Naive thymus-derived CD4-positive, alpha-beta T cell (primary cell): ENCODE measurements at regions not wholly inside any gene's neighbourhood (a gene's known extent, or its start where the extent isn't known, plus 50 kb on each side); places are given as distances from the start of the nearest gene placed in this dataset.

Experiments
- ATAC-seq: fragments of 150-1000 bp; cut with Tn5 transposase; 2 replicates; pipeline ENCODE4 v1.10.0; 2021; ENCODE audit warnings: mild to moderate bottlenecking, moderate library complexity
- CTCF ChIA-PET: fragments of 350-600 bp; sonication (Branson Sonifier 250); formaldehyde crosslinking; loops from one replicate; lab custom pipeline; 2021; ENCODE audit warnings: antibody characterized with exemption; lab: Charles Lee
- POLR2A ChIA-PET: fragments of 350-600 bp; sonication (Branson Sonifier 250); formaldehyde crosslinking; loops from one replicate; lab custom pipeline; 2021; ENCODE audit warnings: antibody characterized with exemption, inconsistent platforms; lab: Charles Lee
- DNase-seq, 9 donors: peaks; one replicate each; pipeline versions ENCODE4 v3.0.0 to v3.0.0-alpha.2; 2020 to 2022; ENCODE audit warnings: mixed read lengths in 1 of 9
- H3K27ac ChIP-seq: one replicate; pipeline ENCODE4 v1.7.0; 2013; ENCODE audit warnings: mild to moderate bottlenecking, low read depth, low read length, moderate library complexity
- H3K27me3 ChIP-seq, 2 donors: one replicate each; pipeline ENCODE4 v1.7.0; 2013; ENCODE audit warnings: low read length in 2 of 2, mild to moderate bottlenecking in 2 of 2, moderate library complexity in 2 of 2; ENCODE audit not compliant: control insufficient read depth in 2 of 2, insufficient read depth in 2 of 2
- H3K36me3 ChIP-seq, 3 experiments: 1 replicate in 2 of 3; 2 replicates in 1 of 3; pipeline ENCODE4 v1.7.0; 2013; ENCODE audit warnings: low read length in 3 of 3, mild to moderate bottlenecking in 3 of 3, moderate library complexity in 1 of 3; ENCODE audit not compliant: insufficient read depth in 3 of 3, control insufficient read depth in 2 of 3
- H3K4me1 ChIP-seq, 2 donors: one replicate each; pipeline ENCODE4 v1.7.0; 2013; ENCODE audit warnings: low read length in 2 of 2, mild to moderate bottlenecking in 2 of 2, moderate library complexity in 1 of 2; ENCODE audit not compliant: control insufficient read depth in 2 of 2, insufficient read depth in 2 of 2
- H3K4me3 ChIP-seq: 2 replicates; pipeline ENCODE4 v1.7.0; 2013; ENCODE audit warnings: mild to moderate bottlenecking, low read length
- H3K9me3 ChIP-seq, 3 experiments: 1 replicate in 2 of 3; 2 replicates in 1 of 3; pipeline ENCODE4 v1.7.0; 2013; ENCODE audit warnings: low read length in 3 of 3; ENCODE audit not compliant: control insufficient read depth in 2 of 3
- H3K27ac Mint-ChIP-seq, 9 donors: one replicate each; pipeline ENCODE4 v1.8.0; 2020 to 2022; ENCODE audit warnings: mixed read lengths in 9 of 9, mild to moderate bottlenecking in 8 of 9, moderate library complexity in 5 of 9, inconsistent platforms in 2 of 9
- H3K27me3 Mint-ChIP-seq, 5 donors: one replicate each; pipeline ENCODE4 v1.8.0; 2021 to 2022; ENCODE audit warnings: mixed read lengths in 5 of 5, mild to moderate bottlenecking in 1 of 5
- H3K36me3 Mint-ChIP-seq, 5 donors: one replicate each; pipeline ENCODE4 v1.8.0; 2020 to 2022; ENCODE audit warnings: mixed read lengths in 5 of 5, mild to moderate bottlenecking in 3 of 5, inconsistent platforms in 1 of 5
- H3K4me1 Mint-ChIP-seq, 7 donors: one replicate each; pipeline ENCODE4 v1.8.0; 2020 to 2022; ENCODE audit warnings: mixed read lengths in 7 of 7, mild to moderate bottlenecking in 3 of 7, inconsistent platforms in 1 of 7
- H3K4me3 Mint-ChIP-seq, 10 donors: one replicate each; pipeline ENCODE4 v1.8.0; 2020 to 2022; ENCODE audit warnings: mild to moderate bottlenecking in 10 of 10, mixed read lengths in 10 of 10, moderate library complexity in 6 of 10, inconsistent platforms in 2 of 10
- H3K9me3 Mint-ChIP-seq, 11 donors: one replicate each; pipeline ENCODE4 v1.8.0; 2020 to 2022; ENCODE audit warnings: mixed read lengths in 11 of 11, mild to moderate bottlenecking in 4 of 11, inconsistent platforms in 1 of 11, moderate library complexity in 1 of 11
- intact Hi-C, 2 donors: fragments of 100-400 bp; cut with micrococcal nuclease; formaldehyde crosslinking; loops; one replicate each; pipeline ENCODE4 v1.15.1; 2023

- peaks cover 0 to 2% of the 10 kb centered on the region in 2 donors for H3K27me3 ChIP-seq
- no peak overlapping the region for H3K27ac ChIP-seq
- DNase-seq: no peak
- H3K4me3 ChIP-seq: no peak overlapping the region
- no peak for ATAC-seq
- peaks cover 0 to 4% (median 0%) of the 10 kb centered on the region in 3 experiments for H3K9me3 ChIP-seq
- no peaks in the 10 kb centered on the region for H3K36me3 ChIP-seq
- intact Hi-C loops: no loop called here
- no peak overlapping the region for H3K27ac Mint-ChIP-seq
- no peaks in the 10 kb centered on the region for H3K36me3 Mint-ChIP-seq
- H3K4me1 Mint-ChIP-seq: no peaks in the 10 kb centered on the region
- ChIA-PET POLR2A (no interaction called here), CTCF (no interaction called here)
- H3K27me3 Mint-ChIP-seq: peaks cover 0 to 13% (median 4%) of the 10 kb centered on the region in 5 donors
- no peaks in the 10 kb centered on the region for H3K4me1 ChIP-seq
- no peak overlapping the region for H3K4me3 Mint-ChIP-seq
- H3K9me3 Mint-ChIP-seq: peaks cover 2 to 12% (median 6%) of the 10 kb centered on the region in 11 donors
Measured at GRCh38 chr12:126895951-126896913, 1370.7 kb upstream of the TMEM132C start.

- intact Hi-C loops: no loop called here
- H3K4me1 ChIP-seq: no peaks in the 10 kb centered on the region
- peaks cover 0 to 7% (median under 1%) of the 10 kb centered on the region in 11 donors for H3K9me3 Mint-ChIP-seq
- no peak overlapping the region for H3K4me3 Mint-ChIP-seq
- ChIA-PET POLR2A (no interaction called here), CTCF (no interaction called here)
- H3K27me3 ChIP-seq: peaks cover 0 to 2% of the 10 kb centered on the region in 2 donors
- no peaks in the 10 kb centered on the region for H3K9me3 ChIP-seq
- H3K27ac ChIP-seq: no peak overlapping the region
- no peaks in the 10 kb centered on the region for H3K36me3 ChIP-seq
- no peaks in the 10 kb centered on the region for H3K36me3 Mint-ChIP-seq
- ATAC-seq: no peak
- H3K27ac Mint-ChIP-seq: no peak overlapping the region
- no peaks in the 10 kb centered on the region for H3K4me1 Mint-ChIP-seq
- DNase-seq: no peak
- H3K4me3 ChIP-seq: no peak overlapping the region
- peaks cover 0 to 12% (median 4%) of the 10 kb centered on the region in 5 donors for H3K27me3 Mint-ChIP-seq
Measured at GRCh38 chr12:126897102-126897501, 1369.9 kb upstream of the TMEM132C start.

- H3K27ac ChIP-seq: no peak overlapping the region
- no peak overlapping the region for H3K4me3 Mint-ChIP-seq
- H3K27me3 Mint-ChIP-seq: peaks cover 0 to 12% (median 4%) of the 10 kb centered on the region in 5 donors
- no peak overlapping the region for H3K4me3 ChIP-seq
- ATAC-seq (no peak), DNase-seq (no peak)
- ChIA-PET POLR2A (no interaction called here), CTCF (no interaction called here)
- H3K9me3 Mint-ChIP-seq: peaks cover 0 to 7% (median 0%) of the 10 kb centered on the region in 11 donors
- no peaks in the 10 kb centered on the region for H3K4me1 ChIP-seq
- no peaks in the 10 kb centered on the region for H3K36me3 Mint-ChIP-seq
- no peaks in the 10 kb centered on the region for H3K36me3 ChIP-seq
- H3K27ac Mint-ChIP-seq: no peak overlapping the region
- H3K9me3 ChIP-seq: no peaks in the 10 kb centered on the region
- intact Hi-C loops: no loop called here
- peaks cover 0 to 2% of the 10 kb centered on the region in 2 donors for H3K27me3 ChIP-seq
- H3K4me1 Mint-ChIP-seq: no peaks in the 10 kb centered on the region
Measured at GRCh38 chr12:126897778-126898177, 1369.2 kb upstream of the TMEM132C start.

GRCh38 chr12:126898562-126898961, 1368.4 kb upstream of the TMEM132C start:
- Histone ChIP-seq H3K4me1 (no peaks in the 10 kb centered on the region), H3K4me3 (no peak overlapping the region), H3K27ac (no peak overlapping the region), H3K27me3 (peaks cover 0 to 2% of the 10 kb centered on the region in 2 donors), H3K36me3 (no peaks in the 10 kb centered on the region), H3K9me3 (no peaks in the 10 kb centered on the region)
- ATAC-seq (no peak), DNase-seq (no peak)
- H3K27me3 Mint-ChIP-seq: peaks cover 0 to 12% (median 4%) of the 10 kb centered on the region in 5 donors
- no peaks in the 10 kb centered on the region for H3K4me1 Mint-ChIP-seq
- POLR2A ChIA-PET: no interaction called here
- H3K9me3 Mint-ChIP-seq: peaks cover 0 to 7% (median 0%) of the 10 kb centered on the region in 11 donors
- no peaks in the 10 kb centered on the region for H3K36me3 Mint-ChIP-seq
- CTCF ChIA-PET: no interaction called here
- intact Hi-C loops: no loop called here
- no peak overlapping the region for H3K4me3 Mint-ChIP-seq
- no peak overlapping the region for H3K27ac Mint-ChIP-seq

- ChIA-PET POLR2A (no interaction called here), CTCF (no interaction called here)
- ATAC-seq: no peak
- peaks cover 0 to 7% (median 0%) of the 10 kb centered on the region in 11 donors for H3K9me3 Mint-ChIP-seq
- H3K27ac ChIP-seq: no peak overlapping the region
- intact Hi-C loops: no loop called here
- H3K4me3 ChIP-seq: no peak overlapping the region
- no peaks in the 10 kb centered on the region for H3K4me1 Mint-ChIP-seq
- H3K4me1 ChIP-seq: no peaks in the 10 kb centered on the region
- no peak for DNase-seq
- H3K27me3 ChIP-seq: peaks cover 0 to 2% of the 10 kb centered on the region in 2 donors
- H3K4me3 Mint-ChIP-seq: no peak overlapping the region
- H3K36me3 Mint-ChIP-seq: no peaks in the 10 kb centered on the region
- no peaks in the 10 kb centered on the region for H3K36me3 ChIP-seq
- H3K9me3 ChIP-seq: no peaks in the 10 kb centered on the region
- H3K27me3 Mint-ChIP-seq: peaks cover 0 to 12% (median 4%) of the 10 kb centered on the region in 5 donors
- no peak overlapping the region for H3K27ac Mint-ChIP-seq
Measured at GRCh38 chr12:126899926-126900792, 1366.8 kb upstream of the TMEM132C start.

GRCh38 chr12:126903027-126903876, 1363.7 kb upstream of the TMEM132C start:
- Histone ChIP-seq H3K27ac (no peak overlapping the region), H3K9me3 (no peaks in the 10 kb centered on the region), H3K4me3 (no peak overlapping the region), H3K4me1 (no peaks in the 10 kb centered on the region), H3K36me3 (no peaks in the 10 kb centered on the region), H3K27me3 (no peaks in the 10 kb centered on the region)
- Mint-ChIP-seq H3K27me3 (peaks cover 0 to 13% (median 11%) of the 10 kb centered on the region in 5 donors), H3K27ac (no peak overlapping the region), H3K9me3 (peaks cover 0 to 8% (median 1%) of the 10 kb centered on the region in 11 donors), H3K36me3 (no peaks in the 10 kb centered on the region), H3K4me1 (no peaks in the 10 kb centered on the region), H3K4me3 (no peak overlapping the region)
- ChIA-PET CTCF (no interaction called here), POLR2A (no interaction called here)
- intact Hi-C loops: no loop called here
- DNase-seq (no peak), ATAC-seq (no peak)
